GM12873 (cell line): ENCODE measurements at regions not wholly inside any gene's neighbourhood (a gene's known extent, or its start where the extent isn't known, plus 50 kb on each side); places are given as distances from the start of the nearest gene placed in this dataset.

Source experiments
- CTCF ChIP-seq: IDR thresholded peaks from 2 replicates; pipeline ENCODE4 v1.5.1; 2012; ENCODE audit warnings: low read depth, mild to moderate bottlenecking, moderate library complexity, low read length, control low read depth; ENCODE audit not compliant: insufficient read depth; ENCODE audit errors: missing control alignments

GRCh38 chr2:8543060-8543382 is 138.8 kb upstream of the ID2 start:
- TF ChIP-seq CTCF = no peak

- no peak for TF ChIP-seq CTCF
Measured at GRCh38 chr2:8543383-8544170, 138.3 kb upstream of the ID2 start.

- TF ChIP-seq CTCF = no peak
Measured at GRCh38 chr2:8544171-8544785, 137.6 kb upstream of the ID2 start.

GRCh38 chr2:8544786-8545694 is 136.8 kb upstream of the ID2 start:
- peak; percentile 57 for TF ChIP-seq CTCF

- no peak for TF ChIP-seq CTCF
Measured at GRCh38 chr2:8545695-8546611, 135.9 kb upstream of the ID2 start.

DNA sequence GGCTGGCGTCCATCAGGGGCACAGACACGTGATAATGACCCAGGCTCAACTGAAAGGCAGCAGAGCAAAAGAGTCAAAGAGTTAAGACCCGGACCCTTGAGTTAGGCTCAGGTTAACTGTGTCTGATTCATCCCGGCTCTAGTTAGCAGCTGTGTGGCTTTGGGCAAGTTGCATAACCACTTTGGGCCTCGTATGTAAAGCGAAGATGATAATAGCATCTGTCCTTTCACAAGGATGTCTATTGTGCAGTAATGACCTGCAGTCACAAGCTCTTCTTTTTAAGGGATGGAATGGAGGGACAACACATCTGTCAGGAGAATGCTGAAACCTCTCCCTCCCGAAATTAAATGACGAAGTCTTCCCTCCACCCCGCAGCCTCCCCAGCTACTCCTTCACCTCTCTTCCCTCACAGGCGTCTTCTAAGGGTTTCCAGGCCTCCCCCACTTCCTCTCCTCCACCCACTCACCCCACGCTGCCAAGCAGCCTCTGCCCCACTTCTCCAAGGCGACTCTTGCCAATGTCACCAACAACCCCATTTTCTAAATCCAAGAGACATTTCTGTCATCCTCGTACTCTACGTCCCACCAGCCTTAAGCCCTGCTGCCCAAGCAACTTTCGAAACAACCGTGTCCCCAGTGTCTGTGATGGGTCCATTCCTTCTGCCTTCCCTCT is 135.1 kb upstream of the ID2 start:
- TF ChIP-seq CTCF = no peak
